Small intestine (tissue), 7 donors: ENCODE measurements at regions not wholly inside any gene's neighbourhood (a gene's known extent, or its start where the extent isn't known, plus 50 kb on each side); places are given as distances from the start of the nearest gene placed in this dataset.

Experiments used
- DNase-seq, 2 donors: peaks; one replicate each; pipeline versions ENCODE4 v3.0.0 to v3.0.0-alpha.2; 2013
- FAIRE-seq: peaks from 2 replicates; lab custom pipeline; 2012; peaks lifted over from hg19 to GRCh38; lab: Jason Lieb, UNC
- H3K27ac ChIP-seq, 3 donors: one replicate each; pipeline ENCODE4 v1.5.1; 2013; ENCODE audit warnings: low read length in 2 of 3, mild to moderate bottlenecking in 2 of 3, control low read depth in 1 of 3, inconsistent platforms in 1 of 3, low read depth in 1 of 3, moderate library complexity in 1 of 3
- H3K27me3 ChIP-seq, 3 donors: one replicate each; pipeline ENCODE4 v1.6.1; 2013; ENCODE audit warnings: low read length in 3 of 3, inconsistent platforms in 1 of 3; ENCODE audit not compliant: control insufficient read depth in 3 of 3, insufficient read depth in 3 of 3
- H3K36me3 ChIP-seq, 3 donors: one replicate each; pipeline ENCODE4 v1.6.1; 2013; ENCODE audit warnings: low read length in 3 of 3, inconsistent platforms in 1 of 3, low read depth in 1 of 3, mild to moderate bottlenecking in 1 of 3, moderate library complexity in 1 of 3; ENCODE audit not compliant: control insufficient read depth in 3 of 3, insufficient read depth in 2 of 3
- H3K4me1 ChIP-seq, 3 donors: one replicate each; pipeline ENCODE4 v1.6.1; 2013; ENCODE audit warnings: low read length in 2 of 3, inconsistent platforms in 1 of 3, low read depth in 1 of 3, mild to moderate bottlenecking in 1 of 3, moderate library complexity in 1 of 3; ENCODE audit not compliant: control insufficient read depth in 3 of 3, insufficient read depth in 2 of 3
- H3K4me3 ChIP-seq, 3 donors: one replicate each; pipeline ENCODE4 v1.5.1; 2013; ENCODE audit warnings: low read length in 3 of 3, control low read depth in 1 of 3, inconsistent platforms in 1 of 3, low read depth in 1 of 3, mild to moderate bottlenecking in 1 of 3, moderate library complexity in 1 of 3
- H3K9me3 ChIP-seq, 2 donors: one replicate each; pipeline ENCODE4 v1.6.1; 2013; ENCODE audit warnings: low read depth in 1 of 2, low read length in 1 of 2; ENCODE audit not compliant: control insufficient read depth in 2 of 2, insufficient read depth in 1 of 2
- WGBS, 3 donors: extraction: QIAGEN DNeasy Blood & Tissue Kit; methylation state at CpG; one replicate each; pipeline ENCODE4 v1.1.7; 2013; 5-methylcytosine and 5-hydroxymethylcytosine counted together
- donor health status: healthy with polysubstance abuse.
- donor health status: control.
- donor health status: control.
- donor health status: Bipolar disorder and iron deficiency.
- donor health status: healthy.

DNA sequence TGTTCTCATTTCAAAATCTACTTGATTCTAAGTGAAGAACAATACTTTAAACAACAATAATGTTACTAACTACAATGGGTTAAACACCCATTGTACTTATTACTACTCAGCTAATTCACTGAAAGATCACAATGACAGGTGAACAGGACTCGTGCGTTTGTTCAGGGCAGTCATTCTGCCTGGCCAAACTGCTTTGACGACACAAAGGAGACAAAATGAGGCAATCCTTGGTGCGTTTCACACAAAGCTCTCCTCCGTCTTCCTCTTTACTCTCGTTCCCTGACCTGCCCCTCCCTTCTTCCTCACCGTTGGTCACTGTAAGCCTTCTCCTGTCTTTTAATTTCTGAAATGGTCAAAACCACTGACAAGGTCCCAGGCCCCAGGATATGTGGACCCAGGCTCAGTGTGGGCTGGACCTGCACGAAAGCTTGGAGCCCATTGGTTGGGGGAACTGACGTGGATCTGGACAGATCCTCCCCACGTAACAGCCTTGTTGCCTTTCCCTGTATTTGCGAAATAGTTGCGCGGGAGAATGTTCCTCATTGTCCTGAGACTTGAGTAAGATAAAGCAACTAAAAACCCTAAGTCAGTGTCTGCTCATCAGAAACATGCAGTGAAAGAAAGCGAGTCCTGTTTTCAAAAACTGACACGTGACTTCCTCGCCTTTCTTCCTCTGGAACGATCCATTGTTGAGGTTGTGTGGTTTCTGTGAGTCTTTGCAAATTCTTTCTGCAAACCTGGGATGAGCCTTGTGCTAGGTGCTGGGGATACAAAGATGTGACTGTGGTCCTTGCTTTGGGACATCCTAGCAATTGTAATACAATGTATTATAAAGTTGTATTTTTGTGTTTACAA is 147.1 kb upstream of the RGMA start:
- no peak overlapping the region for H3K4me3 ChIP-seq
- no peaks in the 10 kb centered on the region for H3K27me3 ChIP-seq
- WGBS, 3 donors, result 43 to 55% (median 44%) methylated on average over 17 of the region's 17 CpGs
- peak overlapping the region in 1 of 3 donors; percentile 2 for H3K27ac ChIP-seq
- peak; percentile 6 to 10 for DNase-seq
- FAIRE-seq, result no peak
- H3K4me1 ChIP-seq, result no peaks in the 10 kb centered on the region
- H3K9me3 ChIP-seq, result peaks cover 0 to 3% of the 10 kb centered on the region in 2 donors
- no peaks in the 10 kb centered on the region for H3K36me3 ChIP-seq

DNA sequence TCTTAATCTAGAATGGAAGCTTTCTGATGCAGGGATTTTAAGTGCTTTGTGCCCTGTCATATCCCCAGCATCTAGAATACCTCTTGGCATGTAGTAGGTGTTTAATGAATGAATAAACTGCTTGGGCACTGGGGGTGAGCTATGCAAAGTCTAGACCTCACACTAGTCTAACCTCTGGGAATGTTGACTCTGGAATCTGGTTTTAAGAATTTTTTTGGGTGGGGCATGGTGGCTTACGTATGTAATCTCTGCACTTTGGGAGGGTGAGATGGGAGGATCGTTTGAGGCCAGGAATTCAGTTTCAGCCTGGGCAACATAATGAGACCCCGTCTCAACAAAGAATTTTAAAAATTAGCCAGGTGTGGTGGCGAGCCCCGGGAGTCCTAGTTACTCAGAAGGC is 146.3 kb upstream of the RGMA start:
- Histone ChIP-seq H3K4me3 (no peak overlapping the region), H3K27ac (no peak overlapping the region), H3K36me3 (no peaks in the 10 kb centered on the region), H3K4me1 (no peaks in the 10 kb centered on the region), H3K27me3 (no peaks in the 10 kb centered on the region), H3K9me3 (peaks cover 0 to 3% of the 10 kb centered on the region in 2 donors)
- DNase-seq (no peak), FAIRE-seq (no peak)
- 54 to 73% (median 54%) methylated on average over 5 of the region's 5 CpGs for WGBS, 3 donors

DNA sequence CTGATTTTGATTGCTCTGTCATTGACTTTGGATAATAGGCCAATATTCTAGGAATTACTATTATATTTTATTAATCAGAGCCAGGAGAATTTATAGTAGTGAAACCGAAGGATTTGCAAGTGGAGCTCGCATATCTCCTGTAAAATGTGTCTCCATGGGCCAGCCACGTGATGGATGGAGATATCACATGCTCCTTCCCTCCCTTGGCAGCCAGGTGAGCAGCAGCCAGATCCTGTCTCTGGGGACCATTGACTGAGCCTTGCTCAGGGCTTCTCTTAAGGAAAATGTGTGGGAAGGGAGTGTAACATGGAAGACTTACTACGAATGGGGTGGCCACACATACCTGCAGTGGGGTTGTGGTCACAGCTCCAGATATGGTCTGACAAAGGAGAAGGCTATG is 144.7 kb upstream of the RGMA start:
- Histone ChIP-seq H3K9me3 (peaks cover 0 to 3% of the 10 kb centered on the region in 2 donors), H3K27ac (no peak overlapping the region), H3K4me1 (no peaks in the 10 kb centered on the region), H3K4me3 (no peak overlapping the region), H3K36me3 (no peaks in the 10 kb centered on the region), H3K27me3 (no peaks in the 10 kb centered on the region)
- 85 to 93% (median 85%) methylated on average over 4 of the region's 4 CpGs for WGBS, 3 donors
- no peak for DNase-seq
- no peak for FAIRE-seq

DNA sequence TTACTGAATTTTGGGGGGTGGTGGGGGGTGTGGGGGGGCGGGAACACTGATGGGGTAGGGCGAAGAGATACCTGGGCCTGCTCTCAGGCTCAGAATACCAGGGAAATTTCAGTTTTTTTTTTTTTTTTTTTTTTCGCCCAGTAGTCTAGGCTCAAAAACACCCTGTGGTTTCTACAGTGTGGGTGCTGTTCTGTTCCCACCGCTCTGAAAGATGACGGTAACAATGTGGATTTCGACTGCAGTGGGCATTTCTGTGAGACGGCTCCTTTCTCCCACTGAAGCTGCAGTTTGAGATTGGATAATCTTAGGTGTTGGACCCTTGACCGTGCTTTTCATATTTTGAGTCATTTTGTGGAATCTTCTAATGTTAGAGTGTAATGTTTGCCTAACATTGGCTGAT is 143.8 kb upstream of the RGMA start:
- 70 to 78% (median 74%) methylated on average over 8 of the region's 8 CpGs for WGBS, 3 donors
- no peaks in the 10 kb centered on the region for H3K36me3 ChIP-seq
- no peak overlapping the region for H3K27ac ChIP-seq
- H3K4me3 ChIP-seq, result no peak overlapping the region
- H3K9me3 ChIP-seq, result peaks cover 0 to 1% of the 10 kb centered on the region in 2 donors
- no peak for FAIRE-seq
- H3K27me3 ChIP-seq, result no peaks in the 10 kb centered on the region
- no peak for DNase-seq
- no peaks in the 10 kb centered on the region for H3K4me1 ChIP-seq

DNA sequence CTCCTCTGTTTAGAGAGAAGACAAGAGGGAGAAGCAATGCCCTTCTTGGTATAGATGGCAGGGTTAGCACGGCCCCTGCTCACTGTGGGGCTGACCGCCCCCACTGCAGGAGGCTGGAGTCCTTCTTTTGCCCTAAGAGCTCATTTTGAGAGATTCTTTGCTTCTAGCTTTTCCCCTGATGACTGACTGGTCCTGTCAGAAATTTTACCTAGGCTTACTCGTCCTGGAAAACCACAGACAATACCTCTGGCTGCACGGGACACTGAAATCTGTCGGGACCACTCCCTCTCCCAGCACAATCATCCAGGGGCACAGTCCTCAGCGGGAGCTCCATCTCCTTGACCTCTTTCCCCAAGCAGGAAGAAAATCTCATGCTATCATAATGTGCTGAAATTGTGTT is 143.0 kb upstream of the RGMA start:
- Histone ChIP-seq H3K27ac (no peak overlapping the region), H3K9me3 (no peaks in the 10 kb centered on the region), H3K4me3 (no peak overlapping the region), H3K4me1 (no peaks in the 10 kb centered on the region), H3K36me3 (no peaks in the 10 kb centered on the region), H3K27me3 (no peaks in the 10 kb centered on the region)
- no peak for FAIRE-seq
- WGBS, 3 donors, result 53 to 62% (median 54%) methylated on average over 6 of the region's 6 CpGs
- DNase-seq, result no peak

DNA sequence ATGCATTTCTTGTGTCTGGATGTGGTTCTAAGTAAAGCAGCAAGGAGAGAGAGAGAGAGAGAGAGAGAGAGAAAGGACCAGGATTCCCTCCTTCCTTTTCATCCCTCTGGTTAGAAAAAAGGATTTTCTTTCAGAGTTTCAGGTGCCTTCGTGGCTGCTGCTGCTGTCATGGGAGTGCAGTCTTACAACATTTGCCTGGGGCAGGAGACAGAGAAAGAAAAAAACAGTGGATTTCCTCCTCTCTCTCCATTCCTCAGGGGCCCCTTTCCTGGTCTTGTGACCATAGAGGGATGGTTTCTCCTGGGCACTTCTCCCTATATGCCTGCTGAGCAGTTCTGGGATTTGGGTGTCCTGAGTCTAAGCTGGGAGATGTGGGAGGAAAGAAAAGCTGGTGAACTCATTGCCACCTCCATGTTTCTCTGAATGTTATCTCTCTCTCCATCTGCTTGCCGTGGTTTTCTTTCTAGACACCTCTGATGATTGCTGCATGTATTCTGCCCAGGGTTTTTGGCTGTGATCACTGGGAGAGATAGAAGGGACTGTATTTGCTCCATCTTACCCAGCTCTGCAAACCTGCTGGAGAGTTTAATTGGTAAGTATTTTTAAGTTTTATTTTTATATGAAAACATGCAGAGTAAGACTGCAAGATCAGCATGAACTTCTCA is 142.4 kb upstream of the RGMA start:
- H3K4me3 ChIP-seq, result no peak overlapping the region
- H3K27ac ChIP-seq, result no peak overlapping the region
- DNase-seq (no peak), FAIRE-seq (no peak)
- 33 to 38% (median 35%) methylated on average over 2 of the region's 2 CpGs for WGBS, 3 donors
- no peaks in the 10 kb centered on the region for H3K36me3 ChIP-seq
- H3K9me3 ChIP-seq, result no peaks in the 10 kb centered on the region
- no peaks in the 10 kb centered on the region for H3K27me3 ChIP-seq
- no peaks in the 10 kb centered on the region for H3K4me1 ChIP-seq

DNA sequence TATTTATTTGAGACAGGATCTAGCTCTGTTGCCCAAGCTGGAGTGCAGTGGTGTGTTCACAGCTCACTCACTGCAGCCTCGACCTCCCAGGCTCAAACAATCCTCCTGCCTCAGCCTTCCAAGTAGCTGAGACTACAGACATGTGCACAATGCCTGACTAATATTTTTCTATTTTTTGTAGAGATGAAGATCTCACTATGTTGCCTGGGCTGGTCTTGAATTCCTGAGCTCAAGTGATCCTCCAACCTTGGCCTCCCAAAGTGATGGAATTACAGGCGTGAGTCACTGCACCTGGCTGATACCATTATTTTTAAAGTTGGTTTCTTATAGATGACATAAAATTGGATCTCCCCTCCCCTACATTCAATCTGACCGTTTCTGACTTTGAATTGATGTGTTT is 139.5 kb upstream of the RGMA start:
- DNase-seq, result no peak
- WGBS, 3 donors, result 60 to 82% (median 72%) methylated on average over 3 of the region's 3 CpGs
- Histone ChIP-seq H3K4me1 (no peaks in the 10 kb centered on the region), H3K27me3 (no peaks in the 10 kb centered on the region), H3K36me3 (no peaks in the 10 kb centered on the region), H3K27ac (no peak overlapping the region), H3K9me3 (no peaks in the 10 kb centered on the region), H3K4me3 (no peak overlapping the region)
- FAIRE-seq, result no peak

DNA sequence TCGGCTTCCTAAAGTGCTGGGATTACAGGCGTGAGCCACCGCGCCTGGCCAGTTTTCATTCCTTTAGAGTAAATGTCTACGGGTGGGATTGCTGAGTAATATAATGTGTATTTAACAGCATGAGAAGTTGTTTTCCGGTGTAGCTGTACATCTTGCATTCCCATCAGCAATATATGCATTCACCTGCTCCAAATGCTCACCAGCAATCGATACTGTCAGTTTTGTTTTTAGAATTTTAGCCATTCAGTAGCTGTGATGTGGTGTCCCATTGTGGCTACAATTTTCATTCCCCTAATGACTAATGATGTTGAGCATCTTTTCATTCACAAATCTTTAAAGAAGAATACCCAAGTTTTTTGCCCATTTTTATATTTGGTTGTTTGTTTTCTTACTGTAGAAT is 134.8 kb upstream of the RGMA start:
- no peaks in the 10 kb centered on the region for H3K27me3 ChIP-seq
- H3K4me3 ChIP-seq, result no peak overlapping the region
- no peak for FAIRE-seq
- H3K27ac ChIP-seq, result no peak overlapping the region
- 69 to 78% (median 77%) methylated on average over 7 of the region's 7 CpGs for WGBS, 3 donors
- H3K36me3 ChIP-seq, result no peaks in the 10 kb centered on the region
- no peak for DNase-seq
- no peaks in the 10 kb centered on the region for H3K9me3 ChIP-seq
- H3K4me1 ChIP-seq, result no peaks in the 10 kb centered on the region
